Nephron (organoid): ENCODE measurements at regions not wholly inside any gene's neighbourhood (a gene's known extent, or its start where the extent isn't known, plus 50 kb on each side); places are given as distances from the start of the nearest gene placed in this dataset.

ENCODE experiments used
- H3K27ac Mint-ChIP-seq, 3 experiments: 2 replicates each; pipeline ENCODE4 v1.8.0; 2020; ENCODE audit warnings: mixed read lengths in 3 of 3, mild to moderate bottlenecking in 2 of 3, moderate library complexity in 1 of 3
- H3K27me3 Mint-ChIP-seq: 2 replicates; pipeline ENCODE4 v1.8.0; 2021; ENCODE audit warnings: low read depth, mild to moderate bottlenecking, moderate library complexity, mixed read lengths
- H3K36me3 Mint-ChIP-seq: 2 replicates; pipeline ENCODE4 v1.8.0; 2020; ENCODE audit warnings: low read depth, mixed read lengths
- H3K4me1 Mint-ChIP-seq: 2 replicates; pipeline ENCODE4 v1.8.0; 2020; ENCODE audit warnings: mixed read lengths
- H3K4me3 Mint-ChIP-seq, 3 experiments: 2 replicates each; pipeline ENCODE4 v1.8.0; 2020; ENCODE audit warnings: mild to moderate bottlenecking in 3 of 3, mixed read lengths in 3 of 3, moderate library complexity in 2 of 3
- H3K9me3 Mint-ChIP-seq: 2 replicates; pipeline ENCODE4 v1.8.0; 2020; ENCODE audit warnings: mixed read lengths
- TF ChIP-seq, protein P1 (sequence below), 3 experiments: fragments of 200-600 bp; sonication (generic); IDR thresholded peaks; one replicate each; pipeline ENCODE4 v1.5.0; 2021; ENCODE audit warnings: antibody characterized with exemption in 3 of 3; ENCODE audit not compliant: unreplicated experiment in 3 of 3

DNA sequence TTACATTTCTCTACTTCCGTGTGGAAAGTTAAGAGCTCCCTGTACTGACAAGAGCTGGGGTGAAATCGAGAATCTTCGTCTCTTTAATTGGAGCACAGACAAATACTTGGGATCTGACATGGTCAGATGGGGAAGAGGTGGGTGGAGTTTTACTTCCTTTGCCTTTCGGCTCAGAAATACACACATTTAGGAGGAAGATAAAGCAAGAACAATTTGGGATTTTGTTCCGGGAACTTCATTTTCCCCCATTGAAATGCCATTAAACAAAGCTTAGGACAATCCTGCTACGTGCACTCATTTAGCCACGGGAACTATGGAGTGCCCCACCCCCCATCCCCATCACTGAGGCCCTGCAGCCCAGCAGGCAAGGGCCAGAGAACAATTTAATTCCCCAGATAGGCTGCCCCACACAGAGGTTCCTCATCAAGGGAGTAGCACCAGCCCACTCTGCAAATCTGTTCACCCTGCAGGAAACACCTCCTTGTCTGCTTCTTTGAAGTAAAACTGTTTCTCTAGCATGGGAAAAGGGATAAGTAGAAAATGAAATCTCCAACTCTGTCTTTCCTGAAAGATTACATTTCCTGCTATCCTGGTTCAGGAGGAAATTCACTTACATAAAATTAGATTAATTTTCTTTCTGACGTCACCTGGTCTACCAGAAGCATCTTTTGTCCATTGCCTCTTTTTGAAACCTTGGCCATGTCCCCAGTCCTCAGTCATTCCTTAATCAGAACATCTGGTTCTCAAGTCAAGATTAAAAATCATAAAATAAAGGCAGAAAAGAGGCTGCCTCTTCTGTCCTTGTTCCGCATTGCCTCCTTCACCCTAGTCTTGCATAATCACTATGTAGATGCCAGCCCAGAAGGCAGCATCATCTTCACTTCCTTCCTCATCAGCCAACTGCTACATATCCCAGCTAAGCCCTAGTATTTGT is 206.4 kb downstream of the ENC1 start:
- Mint-ChIP-seq H3K4me1 (peaks cover 24% of the 10 kb centered on the region), H3K27me3 (peaks cover 9% of the 10 kb centered on the region), H3K27ac (peak overlapping the region; percentile 89 to 95 (median 91)), H3K36me3 (no peaks in the 10 kb centered on the region), H3K4me3 (peak overlapping the region in 2 of 3 experiments; percentile 5 to 50), H3K9me3 (peaks cover 18% of the 10 kb centered on the region)
- TF ChIP-seq, protein P1, sequence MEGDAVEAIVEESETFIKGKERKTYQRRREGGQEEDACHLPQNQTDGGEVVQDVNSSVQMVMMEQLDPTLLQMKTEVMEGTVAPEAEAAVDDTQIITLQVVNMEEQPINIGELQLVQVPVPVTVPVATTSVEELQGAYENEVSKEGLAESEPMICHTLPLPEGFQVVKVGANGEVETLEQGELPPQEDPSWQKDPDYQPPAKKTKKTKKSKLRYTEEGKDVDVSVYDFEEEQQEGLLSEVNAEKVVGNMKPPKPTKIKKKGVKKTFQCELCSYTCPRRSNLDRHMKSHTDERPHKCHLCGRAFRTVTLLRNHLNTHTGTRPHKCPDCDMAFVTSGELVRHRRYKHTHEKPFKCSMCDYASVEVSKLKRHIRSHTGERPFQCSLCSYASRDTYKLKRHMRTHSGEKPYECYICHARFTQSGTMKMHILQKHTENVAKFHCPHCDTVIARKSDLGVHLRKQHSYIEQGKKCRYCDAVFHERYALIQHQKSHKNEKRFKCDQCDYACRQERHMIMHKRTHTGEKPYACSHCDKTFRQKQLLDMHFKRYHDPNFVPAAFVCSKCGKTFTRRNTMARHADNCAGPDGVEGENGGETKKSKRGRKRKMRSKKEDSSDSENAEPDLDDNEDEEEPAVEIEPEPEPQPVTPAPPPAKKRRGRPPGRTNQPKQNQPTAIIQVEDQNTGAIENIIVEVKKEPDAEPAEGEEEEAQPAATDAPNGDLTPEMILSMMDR (IDR thresholded peaks at IDR 0.05; ENCODE audit: unreplicated experiment in 3 of 3) = no peak

DNA sequence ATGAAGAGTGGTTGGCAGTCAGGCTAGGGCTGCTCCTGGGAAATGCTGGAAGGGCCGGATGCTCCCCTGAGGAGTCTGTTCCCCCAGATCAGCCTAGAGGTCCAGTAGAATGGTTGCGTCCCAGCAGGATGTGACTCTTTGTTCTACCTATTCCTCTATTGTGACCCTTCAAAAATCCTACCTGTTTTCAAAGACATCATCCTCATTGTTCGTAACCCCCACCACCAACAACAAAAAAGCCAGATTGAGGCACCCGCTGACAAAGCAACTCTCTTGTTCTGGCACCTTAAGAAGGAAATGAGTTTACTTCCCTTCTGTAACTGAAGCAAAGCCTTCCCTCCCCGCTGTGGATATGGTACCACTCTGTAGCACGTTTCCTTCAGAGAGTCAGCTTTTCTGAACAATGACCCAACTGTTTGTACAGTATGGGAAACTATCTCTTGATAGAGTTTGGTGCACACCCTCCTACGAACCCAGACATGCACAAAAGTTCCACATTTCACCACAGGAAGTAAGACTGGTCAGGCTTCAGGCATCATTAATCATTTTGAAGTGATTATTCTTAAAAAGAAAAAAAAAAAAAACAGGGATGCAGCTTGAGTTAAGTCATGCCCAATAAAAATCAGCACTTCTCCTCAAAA is 207.2 kb downstream of the ENC1 start:
- H3K9me3 Mint-ChIP-seq = peaks cover 16% of the 10 kb centered on the region
- peak overlapping the region; percentile 89 to 95 (median 91) for H3K27ac Mint-ChIP-seq
- H3K4me1 Mint-ChIP-seq = peaks cover 24% of the 10 kb centered on the region
- peak overlapping the region in 2 of 3 experiments; percentile 18 to 50 for H3K4me3 Mint-ChIP-seq
- peaks cover 5% of the 10 kb centered on the region for H3K27me3 Mint-ChIP-seq
- TF ChIP-seq, protein P1 (IDR thresholded peaks at IDR 0.05; ENCODE audit: unreplicated experiment in 3 of 3) = no peak
- H3K36me3 Mint-ChIP-seq = no peaks in the 10 kb centered on the region

GRCh38 chr5:74432721-74433120 is 207.8 kb downstream of the ENC1 start:
- TF ChIP-seq, protein P1 (IDR thresholded peaks at IDR 0.05; ENCODE audit: unreplicated experiment in 3 of 3) = no peak
- Mint-ChIP-seq H3K9me3 (peaks cover 16% of the 10 kb centered on the region), H3K27me3 (peaks cover 5% of the 10 kb centered on the region), H3K4me3 (no peak overlapping the region), H3K27ac (peak overlapping the region in 1 of 3 experiments; percentile 91), H3K36me3 (no peaks in the 10 kb centered on the region), H3K4me1 (peaks cover 24% of the 10 kb centered on the region)

DNA sequence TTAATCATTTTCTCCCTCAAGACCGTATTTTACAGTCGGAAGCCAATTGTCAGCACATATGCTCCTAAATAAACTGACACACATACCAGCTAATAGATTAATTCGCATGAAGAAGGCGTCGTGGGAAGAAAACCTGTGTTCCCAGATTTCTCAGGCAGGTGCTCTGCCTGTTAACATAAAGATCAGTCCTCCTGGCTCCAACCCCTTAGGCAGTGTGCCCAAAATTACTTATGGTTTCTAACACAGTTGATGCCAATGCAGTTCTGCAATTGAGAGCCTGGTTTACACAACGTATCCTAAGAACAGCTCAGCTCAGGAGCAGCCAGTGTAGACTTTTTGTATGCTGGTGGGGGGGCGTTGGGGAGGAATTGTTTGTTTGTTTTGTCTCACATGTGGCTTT is 208.3 kb downstream of the ENC1 start:
- TF ChIP-seq, protein P1 (IDR thresholded peaks at IDR 0.05; ENCODE audit: unreplicated experiment in 3 of 3) = no peak
- Mint-ChIP-seq H3K36me3 (no peaks in the 10 kb centered on the region), H3K9me3 (peaks cover 13% of the 10 kb centered on the region), H3K27me3 (peaks cover 5% of the 10 kb centered on the region), H3K4me3 (no peak overlapping the region), H3K27ac (peak overlapping the region in 1 of 3 experiments; percentile 49), H3K4me1 (peaks cover 24% of the 10 kb centered on the region)

- Mint-ChIP-seq H3K36me3 (no peaks in the 10 kb centered on the region), H3K4me3 (no peak overlapping the region), H3K9me3 (peaks cover 9% of the 10 kb centered on the region), H3K27ac (no peak overlapping the region), H3K4me1 (peaks cover 24% of the 10 kb centered on the region), H3K27me3 (peaks cover 5% of the 10 kb centered on the region)
- TF ChIP-seq, protein P1 (IDR thresholded peaks at IDR 0.05; ENCODE audit: unreplicated experiment in 3 of 3) = no peak
These were observed 209.2 kb downstream of the ENC1 start for GRCh38 chr5:74431290-74431669.
